Astrocyte (in vitro differentiated cells and primary cell): ENCODE measurements at regions not wholly inside any gene's neighbourhood (a gene's known extent, or its start where the extent isn't known, plus 50 kb on each side); places are given as distances from the start of the nearest gene placed in this dataset.

Experiments used
- DNase-seq: peaks from one replicate; pipeline ENCODE4 v3.0.0-alpha.2; 2010; ENCODE audit warnings: low read depth
- FAIRE-seq: peaks from 2 replicates; lab custom pipeline; 2011; peaks lifted over from hg19 to GRCh38; lab: Jason Lieb, UNC
- H2AFZ ChIP-seq: 2 replicates; pipeline ENCODE4 v1.6.0; 2012; ENCODE audit warnings: low read depth, low read length, inconsistent platforms
- H3K27ac ChIP-seq: 2 replicates; pipeline ENCODE4 v1.5.1; 2011; ENCODE audit warnings: low read depth, low read length, inconsistent platforms
- H3K27me3 ChIP-seq: 2 replicates; pipeline ENCODE4 v1.6.0; 2011; ENCODE audit warnings: low read length, inconsistent platforms; ENCODE audit not compliant: insufficient read depth
- H3K36me3 ChIP-seq: 2 replicates; pipeline ENCODE4 v1.5.1; 2011; ENCODE audit warnings: low read length, inconsistent platforms; ENCODE audit not compliant: insufficient read depth
- H3K4me1 ChIP-seq: 2 replicates; pipeline ENCODE4 v1.5.1; 2011; ENCODE audit warnings: low read length, inconsistent platforms; ENCODE audit not compliant: insufficient read depth
- H3K4me2 ChIP-seq: 2 replicates; pipeline ENCODE4 v1.6.0; 2012; ENCODE audit warnings: low read length, inconsistent platforms
- H3K4me3 ChIP-seq: 2 replicates; pipeline ENCODE4 v1.5.1; 2011; ENCODE audit warnings: low read depth, mild to moderate bottlenecking, low read length, inconsistent platforms; ENCODE audit not compliant: insufficient read depth
- H3K79me2 ChIP-seq: 2 replicates; pipeline ENCODE4 v1.6.0; 2012; ENCODE audit warnings: mild to moderate bottlenecking, low read length, inconsistent platforms; ENCODE audit not compliant: insufficient read depth
- H3K9ac ChIP-seq: 2 replicates; pipeline ENCODE4 v1.6.0; 2012; ENCODE audit warnings: mild to moderate bottlenecking, low read length, inconsistent platforms
- H3K9me3 ChIP-seq: 2 replicates; pipeline ENCODE4 v1.5.1; 2012; ENCODE audit warnings: low read depth, mild to moderate bottlenecking, low read length, inconsistent platforms; ENCODE audit not compliant: insufficient read depth
- H4K20me1 ChIP-seq: 2 replicates; pipeline ENCODE4 v1.6.0; 2012; ENCODE audit warnings: low read length, inconsistent platforms; ENCODE audit not compliant: insufficient read depth
- H3K27ac Mint-ChIP-seq: one replicate; pipeline ENCODE4 v1.8.0; 2021; ENCODE audit warnings: mild to moderate bottlenecking, mixed read lengths; ENCODE audit not compliant: unreplicated experiment
- H3K27me3 Mint-ChIP-seq: one replicate; pipeline ENCODE4 v1.8.0; 2021; ENCODE audit warnings: low read depth, mixed read lengths; ENCODE audit not compliant: unreplicated experiment
- H3K36me3 Mint-ChIP-seq: one replicate; pipeline ENCODE4 v1.8.0; 2021; ENCODE audit warnings: low read depth, mixed read lengths; ENCODE audit not compliant: unreplicated experiment
- H3K4me1 Mint-ChIP-seq: one replicate; pipeline ENCODE4 v1.8.0; 2021; ENCODE audit warnings: low read depth, mixed read lengths; ENCODE audit not compliant: unreplicated experiment
- H3K4me3 Mint-ChIP-seq: one replicate; pipeline ENCODE4 v1.8.0; 2021; ENCODE audit warnings: mild to moderate bottlenecking, moderate library complexity, mixed read lengths; ENCODE audit not compliant: unreplicated experiment
- H3K9me3 Mint-ChIP-seq: one replicate; pipeline ENCODE4 v1.8.0; 2021; ENCODE audit warnings: mild to moderate bottlenecking, mixed read lengths; ENCODE audit not compliant: unreplicated experiment
- CTCF ChIP-seq: IDR thresholded peaks from 2 replicates; pipeline ENCODE4 v1.5.1; 2011; ENCODE audit warnings: low read depth, mild to moderate bottlenecking, inconsistent platforms, low read length, moderate library complexity; ENCODE audit not compliant: insufficient read depth
- EZH2 ChIP-seq: IDR thresholded peaks from 2 replicates; pipeline ENCODE4 v1.6.1; 2012; ENCODE audit warnings: mild to moderate bottlenecking, low read length, inconsistent platforms; ENCODE audit not compliant: insufficient read depth

DNA sequence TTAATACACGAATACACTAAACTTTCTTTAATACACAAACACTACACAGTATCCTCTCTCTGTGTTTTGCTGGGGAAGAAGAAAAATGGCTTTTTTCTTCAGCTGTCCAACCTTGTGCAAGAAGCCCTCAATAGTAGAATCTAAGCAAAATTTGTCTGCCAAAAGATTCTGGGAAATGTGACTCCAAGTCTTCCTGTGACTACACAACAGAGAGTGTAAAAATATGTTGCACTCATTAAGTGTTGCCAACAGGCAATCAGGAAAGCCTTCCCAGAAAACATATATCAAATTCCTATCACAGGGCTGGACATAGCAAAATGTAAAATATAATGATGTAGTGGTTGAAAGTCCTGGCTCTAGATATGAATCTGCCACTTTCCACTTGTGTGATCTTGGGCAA is 825.1 kb upstream of the ZWINT start:
- no peaks in the 10 kb centered on the region for H3K9me3 ChIP-seq
- Mint-ChIP-seq H3K4me3 (no peak overlapping the region), H3K27ac (no peak overlapping the region), H3K27me3 (no peaks in the 10 kb centered on the region), H3K4me1 (no peaks in the 10 kb centered on the region), H3K9me3 (no peaks in the 10 kb centered on the region), H3K36me3 (no peaks in the 10 kb centered on the region)
- H3K9ac ChIP-seq = no peak overlapping the region
- H3K27me3 ChIP-seq = no peaks in the 10 kb centered on the region
- H3K79me2 ChIP-seq = no peaks in the 10 kb centered on the region
- no peak overlapping the region for H3K4me3 ChIP-seq
- H3K27ac ChIP-seq = no peak overlapping the region
- H3K36me3 ChIP-seq = no peaks in the 10 kb centered on the region
- H2AFZ ChIP-seq = no peak overlapping the region
- DNase-seq = no peak
- no peak overlapping the region for H3K4me2 ChIP-seq
- no peak for TF ChIP-seq EZH2
- TF ChIP-seq CTCF = no peak
- FAIRE-seq = no peak
- no peaks in the 10 kb centered on the region for H3K4me1 ChIP-seq
- H4K20me1 ChIP-seq = no peaks in the 10 kb centered on the region

- no peaks in the 10 kb centered on the region for H3K4me1 Mint-ChIP-seq
- TF ChIP-seq EZH2 (no peak), CTCF (no peak)
- H3K27me3 Mint-ChIP-seq = no peaks in the 10 kb centered on the region
- H3K4me3 Mint-ChIP-seq = no peak overlapping the region
- H3K36me3 ChIP-seq = no peaks in the 10 kb centered on the region
- H3K27ac Mint-ChIP-seq = no peak overlapping the region
- H3K9me3 ChIP-seq = no peaks in the 10 kb centered on the region
- H3K9ac ChIP-seq = no peak overlapping the region
- no peaks in the 10 kb centered on the region for H3K36me3 Mint-ChIP-seq
- no peak overlapping the region for H3K4me2 ChIP-seq
- no peaks in the 10 kb centered on the region for H3K79me2 ChIP-seq
- no peaks in the 10 kb centered on the region for H3K4me1 ChIP-seq
- H3K4me3 ChIP-seq = no peak overlapping the region
- no peak for DNase-seq
- no peaks in the 10 kb centered on the region for H4K20me1 ChIP-seq
- FAIRE-seq = no peak
- no peak overlapping the region for H3K27ac ChIP-seq
- no peak overlapping the region for H2AFZ ChIP-seq
- H3K27me3 ChIP-seq = no peaks in the 10 kb centered on the region
- no peaks in the 10 kb centered on the region for H3K9me3 Mint-ChIP-seq
Measured at GRCh38 chr10:57169597-57169996, 808.5 kb upstream of the ZWINT start.

GRCh38 chr10:57168611-57169240 is 807.7 kb upstream of the ZWINT start:
- Mint-ChIP-seq H3K4me3 (no peak overlapping the region), H3K27me3 (no peaks in the 10 kb centered on the region), H3K36me3 (no peaks in the 10 kb centered on the region), H3K9me3 (no peaks in the 10 kb centered on the region), H3K27ac (no peak overlapping the region), H3K4me1 (no peaks in the 10 kb centered on the region)
- TF ChIP-seq CTCF (no peak), EZH2 (no peak)
- Histone ChIP-seq H3K9me3 (no peaks in the 10 kb centered on the region), H4K20me1 (no peaks in the 10 kb centered on the region), H3K4me3 (no peak overlapping the region), H3K27me3 (no peaks in the 10 kb centered on the region), H3K79me2 (no peaks in the 10 kb centered on the region), H2AFZ (no peak overlapping the region), H3K9ac (no peak overlapping the region), H3K4me2 (no peak overlapping the region), H3K4me1 (no peaks in the 10 kb centered on the region), H3K27ac (no peak overlapping the region), H3K36me3 (no peaks in the 10 kb centered on the region)
- DNase-seq (no peak), FAIRE-seq (no peak)
